Activated CD4-positive, alpha-beta T cell treated with anti-CD3 and anti-CD28 coated beads, Interleukin-2, amount 50 U/mL, for 16 hours (primary cell): ENCODE measurements at regions not wholly inside any gene's neighbourhood (a gene's known extent, or its start where the extent isn't known, plus 50 kb on each side); places are given as distances from the start of the nearest gene placed in this dataset.

Experiments
- DNase-seq: peaks from one replicate; pipeline ENCODE4 v3.0.0-alpha.2; 2020

GRCh38 chr6:19478992-19479391, 358.2 kb upstream of the ID4 start:
- DNase-seq: no peak

- no peak for DNase-seq
Observed at GRCh38 chr6:19479551-19479950, 357.6 kb upstream of the ID4 start.

GRCh38 chr6:19492636-19493405, 344.3 kb upstream of the ID4 start:
- no peak for DNase-seq

- DNase-seq: no peak
Observed at GRCh38 chr6:19501737-19502245, 335.4 kb upstream of the ID4 start.

- DNase-seq: no peak
Observed at GRCh38 chr6:19502301-19502700, 334.9 kb upstream of the ID4 start.

GRCh38 chr6:19515939-19516338, 321.2 kb upstream of the ID4 start:
- DNase-seq: no peak

- no peak for DNase-seq
Observed at GRCh38 chr6:19519941-19520340, 317.2 kb upstream of the ID4 start.

- no peak for DNase-seq
Observed at GRCh38 chr6:19524366-19525186, 312.6 kb upstream of the ID4 start.

- no peak for DNase-seq
Observed at GRCh38 chr6:19525673-19526072, 311.5 kb upstream of the ID4 start.

- DNase-seq: no peak
Observed at GRCh38 chr6:19530188-19530587, 307.0 kb upstream of the ID4 start.

- DNase-seq: no peak
Observed at GRCh38 chr6:19535351-19535750, 301.8 kb upstream of the ID4 start.

GRCh38 chr6:19536838-19537237, 300.3 kb upstream of the ID4 start:
- no peak for DNase-seq

- no peak for DNase-seq
Observed at GRCh38 chr6:19538096-19538495, 299.1 kb upstream of the ID4 start.

GRCh38 chr6:19547507-19547906, 289.7 kb upstream of the ID4 start:
- DNase-seq: no peak

- no peak for DNase-seq
Observed at GRCh38 chr6:19549109-19549508, 288.1 kb upstream of the ID4 start.

- DNase-seq: no peak
Observed at GRCh38 chr6:19550380-19550779, 286.8 kb upstream of the ID4 start.

- DNase-seq: no peak
Observed at GRCh38 chr6:19551611-19552010, 285.6 kb upstream of the ID4 start.

- DNase-seq: no peak
Observed at GRCh38 chr6:19552076-19552475, 285.1 kb upstream of the ID4 start.

GRCh38 chr6:19552588-19552987, 284.6 kb upstream of the ID4 start:
- DNase-seq: no peak

GRCh38 chr6:19554356-19555225, 282.6 kb upstream of the ID4 start:
- no peak for DNase-seq

- DNase-seq: no peak
Observed at GRCh38 chr6:19557191-19557590, 280.0 kb upstream of the ID4 start.

- DNase-seq: no peak
Observed at GRCh38 chr6:19558201-19558600, 279.0 kb upstream of the ID4 start.

GRCh38 chr6:19558934-19559333, 278.2 kb upstream of the ID4 start:
- DNase-seq: no peak
